ENCODE measurements at regions not wholly inside any gene's neighbourhood (a gene's known extent, or its start where the extent isn't known, plus 50 kb on each side); places are given as distances from the start of the nearest gene placed in this dataset.
A peak's percentile ranks its signal among the peaks of the same experiment; 100 is the strongest.

DNA sequence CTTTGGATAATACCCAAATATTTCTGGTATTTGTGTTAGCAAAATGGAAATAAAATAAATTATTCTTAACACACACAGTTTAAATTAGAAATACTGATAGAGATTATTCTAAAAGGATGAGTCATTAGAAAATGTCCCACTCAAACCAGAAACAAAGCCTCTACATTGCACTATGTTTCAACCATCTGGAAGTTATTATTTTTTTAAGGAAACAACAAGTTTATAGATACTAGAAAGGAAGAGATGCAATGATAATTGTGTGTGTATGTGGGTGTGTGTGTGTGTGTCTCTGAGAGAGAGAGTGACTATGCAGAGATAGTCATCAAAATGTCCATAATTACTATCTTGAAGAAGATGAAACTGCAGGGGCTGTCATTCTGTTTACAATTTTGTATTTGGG, 1340.5 kb downstream of the ROBO1 start:
- Histone ChIP-seq H3K4me1 (ENCODE audit: insufficient read depth) (no peaks in the 10 kb centered on the region), H3K36me3 (ENCODE audit: low read depth) (no peaks in the 10 kb centered on the region), H3K27ac (no peak overlapping the region), H3K9me3 (ENCODE audit: low read depth) (no peaks in the 10 kb centered on the region), H3K9ac (no peak overlapping the region), H3K4me2 (ENCODE audit: unreplicated experiment) (no peak overlapping the region), H3K27me3 (replicated peaks; ENCODE audit: insufficient read depth) (no peaks in the 10 kb centered on the region), H3K79me2 (ENCODE audit: insufficient read depth) (no peaks in the 10 kb centered on the region), H3F3A (ENCODE audit: insufficient read depth) (no peaks in the 10 kb centered on the region), H3K9me2 (ENCODE audit: insufficient read depth) (no peaks in the 10 kb centered on the region), H4K20me1 (ENCODE audit: insufficient read depth) (no peaks in the 10 kb centered on the region), H2AFZ (no peak overlapping the region), H3K4me3 (no peak overlapping the region)
- DNase-seq, result peak; percentile 18
- TF ChIP-seq EZH2 (IDR thresholded peaks at IDR 0.05; ENCODE audit: insufficient read depth, poor library complexity, severe bottlenecking) (no peak), EZH2phosphoT487 (IDR thresholded peaks at IDR 0.05; ENCODE audit: insufficient read depth, low read depth) (no peak)
- in situ Hi-C loops (cut with MboI), result no loop called here

GRCh38 chr3:78430741-78431140, 1337.1 kb downstream of the ROBO1 start:
- H2AFZ ChIP-seq, result no peak overlapping the region
- H4K20me1 ChIP-seq (ENCODE audit: insufficient read depth), result no peaks in the 10 kb centered on the region
- H3K79me2 ChIP-seq (ENCODE audit: insufficient read depth), result no peaks in the 10 kb centered on the region
- no peak for DNase-seq
- WGBS, 2 experiments (ENCODE audit: low coverage in 1 of 2, low lambda C conversion rate in 2 of 2, missing lambda C conversion rate in 2 of 2), result 12 to 40% methylated on average over 1 of the region's 1 CpG
- no peak overlapping the region for H3K27ac ChIP-seq
- H3K27me3 ChIP-seq (replicated peaks; ENCODE audit: insufficient read depth), result no peaks in the 10 kb centered on the region
- no peak overlapping the region for H3K4me2 ChIP-seq (ENCODE audit: unreplicated experiment)
- no peaks in the 10 kb centered on the region for H3K9me3 ChIP-seq (ENCODE audit: low read depth)
- no peaks in the 10 kb centered on the region for H3K9me2 ChIP-seq (ENCODE audit: insufficient read depth)
- no peaks in the 10 kb centered on the region for H3K4me1 ChIP-seq (ENCODE audit: insufficient read depth)
- no peak overlapping the region for H3K9ac ChIP-seq
- H3K36me3 ChIP-seq (ENCODE audit: low read depth), result no peaks in the 10 kb centered on the region
- H3F3A ChIP-seq (ENCODE audit: insufficient read depth), result no peaks in the 10 kb centered on the region
- no peak overlapping the region for H3K4me3 ChIP-seq
- in situ Hi-C loops (cut with MboI), result no loop called here
- TF ChIP-seq EZH2phosphoT487 (IDR thresholded peaks at IDR 0.05; ENCODE audit: insufficient read depth, low read depth), result no peak
- TF ChIP-seq EZH2 (IDR thresholded peaks at IDR 0.05; ENCODE audit: insufficient read depth, poor library complexity, severe bottlenecking), result no peak

GRCh38 chr3:78434801-78435200, 1333.0 kb downstream of the ROBO1 start:
- WGBS, 2 experiments (ENCODE audit: low coverage in 1 of 2, low lambda C conversion rate in 2 of 2, missing lambda C conversion rate in 2 of 2), result 66 to 67% methylated on average over 3 of the region's 3 CpGs
- H3K36me3 ChIP-seq (ENCODE audit: low read depth), result no peaks in the 10 kb centered on the region
- no peak for DNase-seq

DNA sequence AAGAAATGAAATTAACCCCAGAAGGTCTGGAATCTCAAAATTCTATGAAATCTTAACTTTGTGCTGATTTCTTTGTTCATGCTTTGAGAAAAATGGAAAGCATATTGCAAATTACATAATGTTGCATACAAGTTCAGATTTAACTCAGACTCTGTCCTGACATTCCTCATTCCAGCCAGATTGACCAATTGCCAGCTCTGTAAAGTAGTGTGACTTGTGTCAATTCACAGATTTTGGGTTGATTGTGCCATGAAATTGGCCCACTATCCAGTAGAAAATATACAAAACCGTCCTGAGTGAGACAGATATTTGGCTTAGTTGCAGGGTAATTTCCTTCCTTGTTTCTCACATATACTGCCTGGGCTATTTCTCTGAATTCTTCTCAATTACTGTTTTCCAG, 1312.6 kb downstream of the ROBO1 start:
- 6 to 10% methylated on average over 1 of the region's 1 CpG for WGBS, 2 experiments (ENCODE audit: low coverage in 1 of 2, low lambda C conversion rate in 2 of 2, missing lambda C conversion rate in 2 of 2)
- Histone ChIP-seq H3K9me2 (ENCODE audit: insufficient read depth) (no peaks in the 10 kb centered on the region), H3K27ac (no peak overlapping the region), H3K9ac (no peak overlapping the region), H3K4me3 (no peak overlapping the region), H3K79me2 (ENCODE audit: insufficient read depth) (no peaks in the 10 kb centered on the region), H3K4me1 (ENCODE audit: insufficient read depth) (no peaks in the 10 kb centered on the region), H3K4me2 (ENCODE audit: unreplicated experiment) (no peak overlapping the region), H2AFZ (no peak overlapping the region), H3K27me3 (replicated peaks; ENCODE audit: insufficient read depth) (no peaks in the 10 kb centered on the region), H4K20me1 (ENCODE audit: insufficient read depth) (no peaks in the 10 kb centered on the region), H3K36me3 (ENCODE audit: low read depth) (no peaks in the 10 kb centered on the region), H3F3A (ENCODE audit: insufficient read depth) (no peaks in the 10 kb centered on the region), H3K9me3 (ENCODE audit: low read depth) (no peaks in the 10 kb centered on the region)
- TF ChIP-seq EZH2 (IDR thresholded peaks at IDR 0.05; ENCODE audit: insufficient read depth, poor library complexity, severe bottlenecking) (no peak), EZH2phosphoT487 (IDR thresholded peaks at IDR 0.05; ENCODE audit: insufficient read depth, low read depth) (no peak)
- in situ Hi-C loops (cut with MboI), result no loop called here
- DNase-seq, result no peak

More at GRCh38 chr3:78434801-78435200, 1333.0 kb downstream of the ROBO1 start:
- H3K9ac ChIP-seq, result no peak overlapping the region
- H3K27ac ChIP-seq, result no peak overlapping the region
- no peak overlapping the region for H3K4me2 ChIP-seq (ENCODE audit: unreplicated experiment)
- H3K27me3 ChIP-seq (replicated peaks; ENCODE audit: insufficient read depth), result no peaks in the 10 kb centered on the region
- no peaks in the 10 kb centered on the region for H3F3A ChIP-seq (ENCODE audit: insufficient read depth)
- H2AFZ ChIP-seq, result no peak overlapping the region
- no peak overlapping the region for H3K4me3 ChIP-seq
- no peak for TF ChIP-seq EZH2 (IDR thresholded peaks at IDR 0.05; ENCODE audit: insufficient read depth, poor library complexity, severe bottlenecking)
- TF ChIP-seq EZH2phosphoT487 (IDR thresholded peaks at IDR 0.05; ENCODE audit: insufficient read depth, low read depth), result no peak
- no peaks in the 10 kb centered on the region for H3K9me3 ChIP-seq (ENCODE audit: low read depth)
- in situ Hi-C loops (cut with MboI), result no loop called here
- H3K9me2 ChIP-seq (ENCODE audit: insufficient read depth), result no peaks in the 10 kb centered on the region
- H4K20me1 ChIP-seq (ENCODE audit: insufficient read depth), result no peaks in the 10 kb centered on the region
- no peaks in the 10 kb centered on the region for H3K79me2 ChIP-seq (ENCODE audit: insufficient read depth)
- H3K4me1 ChIP-seq (ENCODE audit: insufficient read depth), result no peaks in the 10 kb centered on the region

- no peak for TF ChIP-seq EZH2phosphoT487 (IDR thresholded peaks at IDR 0.05; ENCODE audit: insufficient read depth, low read depth)
- TF ChIP-seq EZH2 (IDR thresholded peaks at IDR 0.05; ENCODE audit: insufficient read depth, poor library complexity, severe bottlenecking), result no peak
- Histone ChIP-seq H2AFZ (no peak overlapping the region), H3K27ac (no peak overlapping the region), H3K9ac (no peak overlapping the region), H3K36me3 (ENCODE audit: low read depth) (no peaks in the 10 kb centered on the region), H3K79me2 (ENCODE audit: insufficient read depth) (no peaks in the 10 kb centered on the region), H3K9me2 (ENCODE audit: insufficient read depth) (no peaks in the 10 kb centered on the region), H3F3A (ENCODE audit: insufficient read depth) (no peaks in the 10 kb centered on the region), H3K4me3 (no peak overlapping the region), H3K4me1 (ENCODE audit: insufficient read depth) (no peaks in the 10 kb centered on the region), H3K27me3 (replicated peaks; ENCODE audit: insufficient read depth) (no peaks in the 10 kb centered on the region), H3K4me2 (ENCODE audit: unreplicated experiment) (no peak overlapping the region), H3K9me3 (ENCODE audit: low read depth) (no peaks in the 10 kb centered on the region), H4K20me1 (ENCODE audit: insufficient read depth) (no peaks in the 10 kb centered on the region)
- 32 to 35% methylated on average over 2 of the region's 2 CpGs for WGBS, 2 experiments (ENCODE audit: low coverage in 1 of 2, low lambda C conversion rate in 2 of 2, missing lambda C conversion rate in 2 of 2)
- no peak for DNase-seq
- in situ Hi-C loops (cut with MboI), result no loop called here
Measured at GRCh38 chr3:78455712-78456433, 1311.9 kb downstream of the ROBO1 start.

Measured in GM23248 (cell line).